PC-3 (cell line): ENCODE measurements at regions not wholly inside any gene's neighbourhood (a gene's known extent, or its start where the extent isn't known, plus 50 kb on each side); places are given as distances from the start of the nearest gene placed in this dataset.

ENCODE experiments used
- ATAC-seq: fragments of 200-7000 bp; cut with Tn5 transposase; 2 replicates; pipeline ENCODE4 v1.9.1; 2020; ENCODE audit warnings: mild to moderate bottlenecking, moderate library complexity
- BruUV-seq: library from RNA; stranded (reverse); fragments of 400-500 nt; replicated peaks from 2 replicates; lab custom pipeline; 2021; lab: Mats Ljungman, UMichigan
- CTCF ChIA-PET: fragments of 300-600 bp; sonication (Branson Sonifier 250); formaldehyde crosslinking; loops from one replicate; lab custom pipeline; 2022; ENCODE audit warnings: antibody characterized with exemption; lab: Charles Lee
- POLR2A ChIA-PET: fragments of 300-600 bp; sonication (Branson Sonifier 250); formaldehyde crosslinking; loops from one replicate; lab custom pipeline; 2022; ENCODE audit warnings: antibody characterized with exemption; ENCODE audit not compliant: unreplicated experiment; lab: Charles Lee
- DNase-seq: peaks from one replicate; pipeline ENCODE4 v3.0.0-alpha.2; 2015
- H2AFZ ChIP-seq: fragments of 300-600 bp; sonication (generic); 2 replicates; pipeline ENCODE4 v1.6.0; 2016; ENCODE audit warnings: antibody characterized with exemption, low read length
- H3F3A ChIP-seq: fragments of 300-600 bp; sonication (generic); one replicate; pipeline ENCODE4 v1.6.0; 2017; ENCODE audit warnings: antibody characterized with exemption, low read length, control low read depth, mild to moderate bottlenecking; ENCODE audit not compliant: unreplicated experiment
- H3K27ac ChIP-seq: fragments of 300-600 bp; sonication (generic); 2 replicates; pipeline ENCODE4 v1.5.1; 2016; ENCODE audit warnings: mild to moderate bottlenecking, low read length
- H3K27me3 ChIP-seq: fragments of 300-600 bp; sonication (generic); 2 replicates; pipeline ENCODE4 v1.6.1; 2016; ENCODE audit warnings: low read length, mixed read lengths
- H3K36me3 ChIP-seq: fragments of 300-600 bp; sonication (generic); 2 replicates; pipeline ENCODE4 v1.6.1; 2016; ENCODE audit warnings: low read depth, mixed run types, low read length, mixed read lengths
- H3K4me1 ChIP-seq: fragments of 300-600 bp; sonication (generic); 2 replicates; pipeline ENCODE4 v1.5.1; 2016; ENCODE audit warnings: low read length; ENCODE audit not compliant: insufficient read depth
- H3K4me2 ChIP-seq: fragments of 300-600 bp; sonication (generic); 2 replicates; pipeline ENCODE4 v1.6.0; 2016; ENCODE audit warnings: low read length
- H3K4me3 ChIP-seq: fragments of 300-600 bp; sonication (generic); 2 replicates; pipeline ENCODE4 v1.5.1; 2016; ENCODE audit warnings: mild to moderate bottlenecking, low read length, mixed read lengths
- H3K79me2 ChIP-seq: fragments of 300-600 bp; sonication (generic); 2 replicates; pipeline ENCODE4 v1.6.1; 2017; ENCODE audit warnings: low read length, mixed read lengths
- H3K9ac ChIP-seq: fragments of 300-600 bp; sonication (generic); 2 replicates; pipeline ENCODE4 v1.6.0; 2016; ENCODE audit warnings: mild to moderate bottlenecking, low read length
- H3K9me2 ChIP-seq: fragments of 300-600 bp; sonication (generic); replicated peaks from 2 replicates; pipeline ENCODE4 v1.6.1; 2016; ENCODE audit warnings: mixed run types, low read length, mixed read lengths
- H3K9me3 ChIP-seq: fragments of 300-600 bp; sonication (generic); 2 replicates; pipeline ENCODE4 v1.6.1; 2016; ENCODE audit warnings: low read length, mixed read lengths
- H4K20me1 ChIP-seq: fragments of 300-600 bp; sonication (generic); 2 replicates; pipeline ENCODE4 v1.6.1; 2016; ENCODE audit warnings: low read length, mixed read lengths
- CTCF ChIP-seq: fragments of 300-600 bp; sonication (generic); conservative IDR thresholded peaks from 2 replicates; pipeline ENCODE4 v1.5.1; 2017; ENCODE audit warnings: antibody characterized with exemption, low read depth, mild to moderate bottlenecking, low read length
- EZH2 ChIP-seq: fragments of 300-600 bp; sonication (generic); IDR thresholded peaks from one replicate; pipeline ENCODE4 v1.6.1; 2017; ENCODE audit warnings: antibody characterized with exemption, mild to moderate bottlenecking, low read length; ENCODE audit not compliant: unreplicated experiment
- EZH2phosphoT487 ChIP-seq: fragments of 300-600 bp; sonication (generic); IDR thresholded peaks from 2 replicates; pipeline ENCODE4 v1.6.1; 2018; ENCODE audit warnings: mild to moderate bottlenecking, antibody characterized with exemption, low read length, borderline replicate concordance
- intact Hi-C: fragments of 100-400 bp; cut with micrococcal nuclease; formaldehyde crosslinking; loops from 2 replicates; pipeline ENCODE4 v1.9.0; 2023

GRCh38 chr5:56692359-56693219, 122.8 kb upstream of the MAP3K1 start:
- Histone ChIP-seq H3K4me2 (no peak overlapping the region), H3K9me2 (no peaks in the 10 kb centered on the region), H2AFZ (no peak overlapping the region), H3K36me3 (no peaks in the 10 kb centered on the region), H3K9ac (no peak overlapping the region), H3K27ac (no peak overlapping the region), H3K79me2 (no peaks in the 10 kb centered on the region), H3K27me3 (no peaks in the 10 kb centered on the region), H3K9me3 (no peaks in the 10 kb centered on the region), H3K4me1 (no peaks in the 10 kb centered on the region), H3K4me3 (no peak overlapping the region), H4K20me1 (no peaks in the 10 kb centered on the region), H3F3A (no peaks in the 10 kb centered on the region)
- ATAC-seq (no peak), DNase-seq (no peak)
- BruUV-seq = no TSS peak
- TF ChIP-seq EZH2phosphoT487 (no peak), CTCF (no peak), EZH2 (no peak)
- CTCF ChIA-PET = no interaction called here
- POLR2A ChIA-PET = no interaction called here
- intact Hi-C loops = no loop called here

- no peaks in the 10 kb centered on the region for H3K36me3 ChIP-seq
- H3K27ac ChIP-seq = no peak overlapping the region
- ATAC-seq (no peak), DNase-seq (no peak)
- no peak for TF ChIP-seq EZH2
- no peak for TF ChIP-seq CTCF
- no peak for TF ChIP-seq EZH2phosphoT487
- ChIA-PET CTCF (no interaction called here), POLR2A (no interaction called here)
- no peaks in the 10 kb centered on the region for H3K27me3 ChIP-seq
- H3F3A ChIP-seq = no peaks in the 10 kb centered on the region
- H3K79me2 ChIP-seq = no peaks in the 10 kb centered on the region
- intact Hi-C loops = no loop called here
- no peaks in the 10 kb centered on the region for H4K20me1 ChIP-seq
- H3K9me3 ChIP-seq = no peaks in the 10 kb centered on the region
- no peak overlapping the region for H3K9ac ChIP-seq
- H3K9me2 ChIP-seq = no peaks in the 10 kb centered on the region
- no peak overlapping the region for H3K4me2 ChIP-seq
- no peak overlapping the region for H3K4me3 ChIP-seq
- no peak overlapping the region for H2AFZ ChIP-seq
- no TSS peak for BruUV-seq
- H3K4me1 ChIP-seq = no peaks in the 10 kb centered on the region
Measured at GRCh38 chr5:56688402-56688801, 126.9 kb upstream of the MAP3K1 start.
